ENCODE measurements at regions not wholly inside any gene's neighbourhood (a gene's known extent, or its start where the extent isn't known, plus 50 kb on each side); places are given as distances from the start of the nearest gene placed in this dataset.

GRCh38 chr6:74573613-74574012 is 632.2 kb downstream of the COL12A1 start:
- TF ChIP-seq YY1 (IDR thresholded peaks at IDR 0.05; ENCODE audit: insufficient read depth, insufficient read length) (no peak), SUZ12 (IDR thresholded peaks at IDR 0.05; ENCODE audit: extremely low read depth, insufficient read depth, insufficient read length) (no peak)

Data from NT2/D1 (cell line).